ENCODE measurements at regions not wholly inside any gene's neighbourhood (a gene's known extent, or its start where the extent isn't known, plus 50 kb on each side); places are given as distances from the start of the nearest gene placed in this dataset.

DNA sequence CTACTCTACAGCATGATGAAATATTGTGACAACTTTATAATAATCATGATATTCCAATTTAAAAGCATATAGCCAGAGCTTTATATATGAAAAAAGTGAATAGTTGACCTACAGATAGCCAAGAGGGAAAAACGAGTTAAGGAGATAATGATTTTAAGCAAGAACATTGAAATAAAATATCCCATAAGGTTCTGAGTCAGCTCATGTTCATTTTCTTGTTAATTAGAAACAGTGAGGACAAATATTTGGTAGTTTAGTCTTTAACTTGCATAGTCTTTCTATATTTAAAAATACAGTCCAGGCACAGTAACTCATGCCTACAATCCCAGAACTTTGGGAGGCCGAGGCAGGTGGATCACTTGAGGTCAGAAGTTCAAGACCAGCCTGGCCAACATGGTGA is 55.8 kb upstream of the CDH6 start:
- TF ChIP-seq, protein P1, sequence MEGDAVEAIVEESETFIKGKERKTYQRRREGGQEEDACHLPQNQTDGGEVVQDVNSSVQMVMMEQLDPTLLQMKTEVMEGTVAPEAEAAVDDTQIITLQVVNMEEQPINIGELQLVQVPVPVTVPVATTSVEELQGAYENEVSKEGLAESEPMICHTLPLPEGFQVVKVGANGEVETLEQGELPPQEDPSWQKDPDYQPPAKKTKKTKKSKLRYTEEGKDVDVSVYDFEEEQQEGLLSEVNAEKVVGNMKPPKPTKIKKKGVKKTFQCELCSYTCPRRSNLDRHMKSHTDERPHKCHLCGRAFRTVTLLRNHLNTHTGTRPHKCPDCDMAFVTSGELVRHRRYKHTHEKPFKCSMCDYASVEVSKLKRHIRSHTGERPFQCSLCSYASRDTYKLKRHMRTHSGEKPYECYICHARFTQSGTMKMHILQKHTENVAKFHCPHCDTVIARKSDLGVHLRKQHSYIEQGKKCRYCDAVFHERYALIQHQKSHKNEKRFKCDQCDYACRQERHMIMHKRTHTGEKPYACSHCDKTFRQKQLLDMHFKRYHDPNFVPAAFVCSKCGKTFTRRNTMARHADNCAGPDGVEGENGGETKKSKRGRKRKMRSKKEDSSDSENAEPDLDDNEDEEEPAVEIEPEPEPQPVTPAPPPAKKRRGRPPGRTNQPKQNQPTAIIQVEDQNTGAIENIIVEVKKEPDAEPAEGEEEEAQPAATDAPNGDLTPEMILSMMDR (IDR thresholded peaks at IDR 0.05; ENCODE audit: extremely low read depth, missing control alignments), result no peak
- no peak for DNase-seq (ENCODE audit: low spot score)

DNA sequence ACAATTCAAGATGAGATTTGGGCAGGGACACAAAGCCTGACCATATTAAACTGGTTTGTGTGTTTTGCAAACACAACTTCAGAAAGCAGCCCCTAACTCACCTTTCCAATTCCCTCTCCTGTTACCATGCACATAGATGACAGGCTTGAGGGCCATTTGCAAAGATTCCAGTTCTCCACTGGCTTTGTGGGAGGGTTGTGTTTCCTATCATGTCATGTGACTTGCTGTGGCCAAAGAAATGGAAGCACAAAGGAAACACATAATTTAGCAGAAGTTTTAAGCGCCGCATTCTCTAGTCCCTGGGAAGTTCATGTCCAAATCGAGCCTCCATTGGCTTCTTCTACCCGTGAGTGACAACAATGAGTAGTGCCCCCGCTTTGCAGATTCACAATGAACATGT is 57.9 kb upstream of the CDH6 start:
- DNase-seq (ENCODE audit: low spot score), result no peak
- TF ChIP-seq, protein P1 (IDR thresholded peaks at IDR 0.05; ENCODE audit: extremely low read depth, missing control alignments), result no peak

DNA sequence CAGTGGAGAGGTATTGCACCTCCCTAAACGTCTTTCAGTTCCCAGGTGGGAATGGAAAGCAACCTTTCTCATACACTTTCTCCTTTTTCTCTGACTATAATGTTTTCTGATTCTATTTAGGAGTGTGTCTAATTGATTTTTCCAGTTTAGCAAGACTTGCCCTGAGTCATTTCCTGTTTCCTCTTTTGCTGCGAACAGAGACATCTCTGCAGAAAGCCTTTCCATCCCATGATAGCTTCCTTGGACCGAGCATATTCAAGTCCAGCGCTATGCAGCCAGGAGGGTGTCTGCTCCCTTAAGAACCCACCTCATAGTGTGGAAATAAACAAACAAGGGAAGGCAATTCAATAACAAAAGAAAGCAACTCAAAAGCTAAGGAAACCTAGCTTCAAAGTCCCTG is 60.0 kb upstream of the CDH6 start:
- TF ChIP-seq, protein P1 (IDR thresholded peaks at IDR 0.05; ENCODE audit: extremely low read depth, missing control alignments), result no peak
- no peak for DNase-seq (ENCODE audit: low spot score)

DNA sequence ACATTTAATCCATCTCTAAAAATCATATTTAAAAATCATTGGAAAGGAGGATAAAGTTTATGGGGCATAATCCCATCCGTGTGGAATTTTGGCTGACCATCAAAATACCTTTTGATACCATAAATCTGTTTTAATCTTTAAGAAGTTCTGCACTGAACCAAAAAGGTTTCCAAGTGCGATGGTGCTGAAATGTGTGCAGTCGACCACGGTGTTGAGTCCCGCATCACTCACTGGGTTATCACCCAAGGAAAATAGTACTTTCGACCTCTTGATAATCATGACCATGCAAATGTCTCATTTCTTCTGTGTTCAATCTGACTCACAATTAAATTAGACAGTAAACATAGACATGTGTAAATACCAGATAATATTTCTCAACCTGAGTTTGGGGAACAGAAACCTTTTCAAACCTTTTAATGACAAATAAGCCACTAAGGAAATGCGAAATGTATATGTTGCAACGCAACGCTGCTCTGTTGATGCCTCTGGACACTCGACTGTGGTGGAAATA is 62.0 kb upstream of the CDH6 start:
- DNase-seq (ENCODE audit: low spot score), result no peak
- TF ChIP-seq, protein P1 (IDR thresholded peaks at IDR 0.05; ENCODE audit: extremely low read depth, missing control alignments), result no peak

DNA sequence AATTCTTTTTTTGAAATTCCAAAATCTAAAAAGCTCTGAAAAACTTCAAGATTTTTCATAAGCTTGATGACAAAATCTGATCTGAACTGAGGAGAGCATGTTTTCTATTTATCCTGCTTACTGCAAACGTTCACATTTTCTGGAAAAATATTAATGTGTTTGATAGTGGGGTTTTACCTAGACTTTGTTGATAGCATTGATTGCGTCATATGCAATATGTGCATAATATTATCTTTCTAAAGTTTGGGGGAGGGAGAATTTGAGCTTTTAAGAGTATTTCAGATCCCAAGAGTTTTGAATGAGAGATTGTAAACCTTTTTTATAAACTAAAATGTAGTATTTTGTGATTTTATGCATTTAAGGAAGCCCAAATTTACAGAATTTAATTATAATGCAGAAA is 62.8 kb upstream of the CDH6 start:
- DNase-seq (ENCODE audit: low spot score), result no peak
- TF ChIP-seq, protein P1 (IDR thresholded peaks at IDR 0.05; ENCODE audit: extremely low read depth, missing control alignments), result no peak

DNA sequence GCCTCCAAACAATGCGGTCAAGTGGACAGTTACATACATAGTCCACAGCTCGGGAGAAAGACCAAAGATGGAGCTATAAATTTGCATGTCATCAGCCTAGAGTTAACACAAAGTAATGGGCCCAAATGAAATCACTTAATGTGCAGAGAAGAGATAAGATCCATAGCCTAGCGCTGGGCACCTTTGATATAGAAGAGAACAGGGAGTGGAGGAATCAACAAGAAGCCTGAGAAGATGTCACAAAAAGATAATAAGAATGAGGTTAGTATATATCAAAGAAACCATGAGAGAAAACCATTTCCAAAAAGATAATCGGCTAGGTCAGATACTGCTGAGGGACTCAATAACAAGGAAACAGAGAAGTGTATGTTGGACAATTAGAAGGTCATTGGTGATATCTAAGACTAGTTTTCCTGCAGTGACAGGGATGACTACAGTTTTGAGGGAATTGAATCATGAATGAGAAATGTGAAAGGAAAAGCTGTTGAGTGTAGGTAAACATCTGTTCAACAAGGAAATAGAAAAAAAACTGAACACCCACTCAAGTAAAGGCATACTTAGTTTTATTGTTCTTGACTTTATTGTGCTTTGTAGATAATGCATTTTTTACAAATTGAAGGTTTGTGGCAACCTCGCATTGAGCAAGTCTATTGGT is 68.7 kb upstream of the CDH6 start:
- no peak for DNase-seq (ENCODE audit: low spot score)
- TF ChIP-seq, protein P1 (IDR thresholded peaks at IDR 0.05; ENCODE audit: extremely low read depth, missing control alignments), result no peak

DNA sequence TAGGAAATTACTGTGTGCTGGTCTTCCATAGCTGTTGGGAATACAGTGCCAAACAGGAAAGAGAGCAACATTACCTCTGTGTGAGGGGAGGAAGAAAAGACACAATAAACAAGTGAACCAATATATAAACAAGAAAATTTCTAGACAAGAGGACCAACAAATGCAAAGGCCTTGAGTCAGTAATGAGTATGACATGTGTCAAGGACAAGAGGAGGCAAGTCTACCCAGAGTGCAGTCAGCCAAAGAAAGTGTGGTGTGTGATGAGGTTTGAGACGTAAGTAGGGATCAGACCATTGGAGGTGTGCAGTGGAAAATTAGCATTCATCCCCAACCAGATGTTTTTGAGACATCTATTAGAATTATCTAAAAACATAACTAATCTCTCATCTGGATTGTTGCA is 69.5 kb upstream of the CDH6 start:
- no peak for DNase-seq (ENCODE audit: low spot score)
- TF ChIP-seq, protein P1 (IDR thresholded peaks at IDR 0.05; ENCODE audit: extremely low read depth, missing control alignments), result no peak
